Gastrocnemius medialis (tissue), 4 donors: ENCODE measurements at regions not wholly inside any gene's neighbourhood (a gene's known extent, or its start where the extent isn't known, plus 50 kb on each side); places are given as distances from the start of the nearest gene placed in this dataset.

Experiments used
- ATAC-seq, 2 donors: fragments of 150-250 bp; one replicate each; pipeline ENCODE4 v1.9.1; 2016
- DNase-seq, 2 donors: peaks; one replicate each; pipeline ENCODE4 v3.0.0-alpha.2; 2019
- H3K27ac ChIP-seq, 4 donors: fragments of 200-600 bp; sonication (generic); 1 replicate in 1 of 4; 2 replicates in 3 of 4; pipeline ENCODE4 v1.5.1; 2016 to 2018; ENCODE audit warnings: mild to moderate bottlenecking in 2 of 4, moderate library complexity in 1 of 4
- H3K27me3 ChIP-seq, 3 donors: fragments of 200-600 bp; sonication (generic) in 2 of 3; 1 replicate in 1 of 3; 2 replicates in 2 of 3; pipeline versions ENCODE4 v1.5.1 to v1.6.0; 2016 to 2019; ENCODE audit warnings: mild to moderate bottlenecking in 1 of 3, moderate library complexity in 1 of 3
- H3K36me3 ChIP-seq, 2 donors: fragments of 200-600 bp; sonication (generic) in 1 of 2; one replicate each; pipeline ENCODE4 v1.5.1; 2017 to 2018
- H3K4me1 ChIP-seq, 2 donors: fragments of 200-600 bp; sonication (generic) in 1 of 2; one replicate each; pipeline ENCODE4 v1.5.1; 2016 to 2017; ENCODE audit warnings: mild to moderate bottlenecking in 2 of 2
- H3K4me3 ChIP-seq, 4 donors: fragments of 200-600 bp; sonication (generic) in 3 of 4; 1 replicate in 1 of 4; 2 replicates in 3 of 4; pipeline ENCODE4 v1.5.1; 2016 to 2019; ENCODE audit warnings: mild to moderate bottlenecking in 2 of 4
- H3K9me3 ChIP-seq, 3 donors: fragments of 200-600 bp; sonication (generic) in 2 of 3; 1 replicate in 1 of 3; 2 replicates in 2 of 3; pipeline ENCODE4 v1.5.1; 2016 to 2019
- POLR2A ChIP-seq, 2 donors: fragments of 450-650 bp; IDR thresholded peaks; one replicate each; pipeline ENCODE4 v1.6.1; 2017; ENCODE audit warnings: antibody characterized with exemption in 2 of 2, mild to moderate bottlenecking in 2 of 2, moderate library complexity in 2 of 2
- in situ Hi-C, 4 donors: fragments of 200-750 bp; cut with MboI; loops; one replicate each; pipeline versions ENCODE4 v1.15.0 to v1.8.0; 2017; ENCODE audit warnings: low sequenced_read_pairs in 4 of 4
- intact Hi-C: fragments of 100-400 bp; cut with DNase I; formaldehyde crosslinking; loops from one replicate; pipeline ENCODE4 v1.15.1; 2023; ENCODE audit warnings: low total_unique reads
- TF ChIP-seq, protein P1 (sequence below), 5 experiments: fragments of 450-650 bp in 3 of 5; fragments of 200-600 bp in 2 of 5; sonication (generic) in 2 of 5; IDR thresholded peaks in 4 of 5; conservative IDR thresholded peaks in 1 of 5; 1 replicate in 4 of 5; 2 replicates in 1 of 5; pipeline ENCODE4 v1.5.1; 2016 to 2019; ENCODE audit warnings: antibody characterized with exemption in 5 of 5, mild to moderate bottlenecking in 3 of 5, moderate library complexity in 3 of 5

DNA sequence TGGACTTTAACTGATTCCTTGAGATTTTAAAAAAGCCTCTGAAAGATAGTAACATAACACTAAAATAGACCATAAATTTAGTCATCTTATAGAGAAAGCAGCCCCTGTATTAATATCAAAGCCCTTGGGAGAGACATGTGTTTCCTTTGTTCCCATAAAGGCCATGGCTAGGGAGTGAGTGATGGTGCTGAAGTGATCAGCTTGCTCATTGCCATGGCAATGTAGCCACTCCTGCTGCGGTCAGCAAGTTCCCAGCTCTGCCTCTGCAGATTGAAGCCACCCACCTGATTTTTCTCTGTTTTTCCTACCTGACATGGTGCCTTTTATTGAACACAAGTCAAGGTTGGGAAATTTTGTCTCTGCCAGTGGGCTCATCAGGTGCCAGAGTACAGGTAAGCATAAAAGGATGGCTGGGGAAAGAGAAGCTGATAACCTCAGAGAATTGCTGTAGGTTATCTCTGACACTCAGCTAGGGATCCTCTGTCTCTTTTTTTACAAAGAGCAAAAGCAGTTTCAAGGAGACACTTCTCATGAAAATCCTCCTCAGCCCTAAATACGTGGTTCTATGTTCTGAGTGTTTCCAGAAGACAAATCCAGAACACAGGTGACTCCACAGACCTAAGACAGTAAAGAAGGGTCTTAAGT, 296.3 kb upstream of the NMUR2 start:
- no peaks in the 10 kb centered on the region for H3K36me3 ChIP-seq
- DNase-seq, result no peak
- TF ChIP-seq, protein P1, sequence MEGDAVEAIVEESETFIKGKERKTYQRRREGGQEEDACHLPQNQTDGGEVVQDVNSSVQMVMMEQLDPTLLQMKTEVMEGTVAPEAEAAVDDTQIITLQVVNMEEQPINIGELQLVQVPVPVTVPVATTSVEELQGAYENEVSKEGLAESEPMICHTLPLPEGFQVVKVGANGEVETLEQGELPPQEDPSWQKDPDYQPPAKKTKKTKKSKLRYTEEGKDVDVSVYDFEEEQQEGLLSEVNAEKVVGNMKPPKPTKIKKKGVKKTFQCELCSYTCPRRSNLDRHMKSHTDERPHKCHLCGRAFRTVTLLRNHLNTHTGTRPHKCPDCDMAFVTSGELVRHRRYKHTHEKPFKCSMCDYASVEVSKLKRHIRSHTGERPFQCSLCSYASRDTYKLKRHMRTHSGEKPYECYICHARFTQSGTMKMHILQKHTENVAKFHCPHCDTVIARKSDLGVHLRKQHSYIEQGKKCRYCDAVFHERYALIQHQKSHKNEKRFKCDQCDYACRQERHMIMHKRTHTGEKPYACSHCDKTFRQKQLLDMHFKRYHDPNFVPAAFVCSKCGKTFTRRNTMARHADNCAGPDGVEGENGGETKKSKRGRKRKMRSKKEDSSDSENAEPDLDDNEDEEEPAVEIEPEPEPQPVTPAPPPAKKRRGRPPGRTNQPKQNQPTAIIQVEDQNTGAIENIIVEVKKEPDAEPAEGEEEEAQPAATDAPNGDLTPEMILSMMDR (IDR thresholded peaks at IDR 0.05 in 4 of 5, conservative IDR thresholded peaks at IDR 0.05 in 1 of 5), result no peak
- TF ChIP-seq POLR2A (IDR thresholded peaks at IDR 0.05), result no peak
- in situ Hi-C loops, result no loop called here
- no peaks in the 10 kb centered on the region for H3K9me3 ChIP-seq
- no peaks in the 10 kb centered on the region for H3K4me1 ChIP-seq
- no peak for ATAC-seq
- H3K4me3 ChIP-seq, result no peak overlapping the region
- no peak overlapping the region for H3K27ac ChIP-seq
- no peaks in the 10 kb centered on the region for H3K27me3 ChIP-seq
- intact Hi-C loops, result no loop called here

DNA sequence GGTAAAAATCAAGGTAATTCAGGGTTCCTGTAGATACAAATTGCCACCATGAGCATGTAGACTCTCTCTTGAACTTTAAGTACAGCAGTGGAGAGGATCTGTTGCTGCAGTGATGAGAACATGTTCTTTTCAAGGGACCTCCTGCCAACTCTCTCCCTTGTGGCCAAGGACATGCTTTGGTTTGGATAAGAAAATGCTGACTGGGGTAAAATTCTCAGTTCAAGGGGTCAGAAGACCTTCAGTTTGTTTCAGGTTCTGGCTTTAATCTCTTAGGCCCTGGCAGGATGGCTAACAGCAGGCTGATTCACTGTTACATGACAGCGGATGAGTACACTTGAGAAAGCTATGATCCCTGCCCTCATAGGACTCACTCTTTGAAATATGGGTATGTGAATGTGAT, 299.2 kb upstream of the NMUR2 start:
- Histone ChIP-seq H3K36me3 (no peaks in the 10 kb centered on the region), H3K4me3 (no peak overlapping the region), H3K4me1 (no peaks in the 10 kb centered on the region), H3K27ac (no peak overlapping the region), H3K9me3 (no peaks in the 10 kb centered on the region), H3K27me3 (no peaks in the 10 kb centered on the region)
- DNase-seq (no peak), ATAC-seq (no peak)
- TF ChIP-seq POLR2A (IDR thresholded peaks at IDR 0.05), result no peak
- TF ChIP-seq, protein P1 (IDR thresholded peaks at IDR 0.05 in 4 of 5, conservative IDR thresholded peaks at IDR 0.05 in 1 of 5), result no peak
- intact Hi-C loops (no loop called here), in situ Hi-C loops (no loop called here)

GRCh38 chr5:152711801-152712388, 306.8 kb upstream of the NMUR2 start:
- intact Hi-C loops (no loop called here), in situ Hi-C loops (no loop called here)
- Histone ChIP-seq H3K4me1 (no peaks in the 10 kb centered on the region), H3K4me3 (no peak overlapping the region), H3K9me3 (no peaks in the 10 kb centered on the region), H3K36me3 (no peaks in the 10 kb centered on the region), H3K27me3 (no peaks in the 10 kb centered on the region), H3K27ac (no peak overlapping the region)
- ATAC-seq (no peak), DNase-seq (no peak)
- TF ChIP-seq POLR2A (IDR thresholded peaks at IDR 0.05), result no peak
- TF ChIP-seq, protein P1 (IDR thresholded peaks at IDR 0.05 in 4 of 5, conservative IDR thresholded peaks at IDR 0.05 in 1 of 5), result no peak

DNA sequence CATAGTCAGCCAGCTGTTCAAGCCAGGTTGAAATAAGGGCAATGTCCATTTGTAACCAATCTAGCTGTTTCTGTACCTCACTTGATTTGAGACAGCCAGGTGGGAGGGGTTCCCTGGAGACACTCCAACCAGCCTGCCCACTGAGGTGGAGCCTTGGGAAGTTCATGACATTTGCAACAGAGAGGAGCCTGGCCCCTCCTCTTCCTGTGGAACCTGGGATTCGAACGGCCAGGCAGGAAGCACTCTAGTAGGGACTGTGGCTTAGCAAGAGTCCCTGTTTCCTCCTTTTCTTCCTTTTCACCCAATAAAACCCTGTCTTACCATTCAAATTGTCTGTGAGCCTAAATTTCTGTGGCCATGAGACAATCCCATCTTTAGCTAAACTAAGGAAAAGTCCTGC, 312.3 kb upstream of the NMUR2 start:
- Histone ChIP-seq H3K9me3 (no peaks in the 10 kb centered on the region), H3K27ac (no peak overlapping the region), H3K4me3 (no peak overlapping the region), H3K27me3 (no peaks in the 10 kb centered on the region), H3K36me3 (no peaks in the 10 kb centered on the region), H3K4me1 (no peaks in the 10 kb centered on the region)
- in situ Hi-C loops, result no loop called here
- intact Hi-C loops, result no loop called here
- no peak for DNase-seq
- no peak for ATAC-seq
- TF ChIP-seq POLR2A (IDR thresholded peaks at IDR 0.05), result no peak
- TF ChIP-seq, protein P1 (IDR thresholded peaks at IDR 0.05 in 4 of 5, conservative IDR thresholded peaks at IDR 0.05 in 1 of 5), result no peak

GRCh38 chr5:152723482-152723881, 318.4 kb upstream of the NMUR2 start:
- Histone ChIP-seq H3K27me3 (no peaks in the 10 kb centered on the region), H3K36me3 (no peaks in the 10 kb centered on the region), H3K4me1 (no peaks in the 10 kb centered on the region), H3K27ac (no peak overlapping the region), H3K4me3 (no peak overlapping the region), H3K9me3 (no peaks in the 10 kb centered on the region)
- intact Hi-C loops, result no loop called here
- DNase-seq, result no peak
- no peak for ATAC-seq
- in situ Hi-C loops, result no loop called here
- TF ChIP-seq, protein P1 (IDR thresholded peaks at IDR 0.05 in 4 of 5, conservative IDR thresholded peaks at IDR 0.05 in 1 of 5), result no peak
- no peak for TF ChIP-seq POLR2A (IDR thresholded peaks at IDR 0.05)
